SK-N-SH (cell line): ENCODE measurements at regions not wholly inside any gene's neighbourhood (a gene's known extent, or its start where the extent isn't known, plus 50 kb on each side); places are given as distances from the start of the nearest gene placed in this dataset.

Experiments used
- CTCF ChIP-seq: fragments of 200-600 bp; sonication (generic); IDR thresholded peaks from 2 replicates; pipeline ENCODE4 v1.6.1; 2017; ENCODE audit warnings: antibody characterized with exemption, mild to moderate bottlenecking, moderate library complexity
- SIN3A ChIP-seq: IDR thresholded peaks from 2 replicates; pipeline ENCODE4 v1.6.1; 2012; ENCODE audit warnings: low read depth, mild to moderate bottlenecking, low read length, moderate library complexity, borderline replicate concordance
- TF ChIP-seq, protein P1 (sequence below): IDR thresholded peaks from 2 replicates; pipeline ENCODE4 v1.6.1; 2012; ENCODE audit warnings: mild to moderate bottlenecking, low read depth, low read length, moderate library complexity
- TF ChIP-seq, protein P2 (sequence below): IDR thresholded peaks from 2 replicates; pipeline ENCODE4 v1.4.0; 2012; ENCODE audit warnings: low read depth

GRCh38 chr6:91328241-91328640, 741.4 kb upstream of the MAP3K7 start:
- TF ChIP-seq, protein P1, sequence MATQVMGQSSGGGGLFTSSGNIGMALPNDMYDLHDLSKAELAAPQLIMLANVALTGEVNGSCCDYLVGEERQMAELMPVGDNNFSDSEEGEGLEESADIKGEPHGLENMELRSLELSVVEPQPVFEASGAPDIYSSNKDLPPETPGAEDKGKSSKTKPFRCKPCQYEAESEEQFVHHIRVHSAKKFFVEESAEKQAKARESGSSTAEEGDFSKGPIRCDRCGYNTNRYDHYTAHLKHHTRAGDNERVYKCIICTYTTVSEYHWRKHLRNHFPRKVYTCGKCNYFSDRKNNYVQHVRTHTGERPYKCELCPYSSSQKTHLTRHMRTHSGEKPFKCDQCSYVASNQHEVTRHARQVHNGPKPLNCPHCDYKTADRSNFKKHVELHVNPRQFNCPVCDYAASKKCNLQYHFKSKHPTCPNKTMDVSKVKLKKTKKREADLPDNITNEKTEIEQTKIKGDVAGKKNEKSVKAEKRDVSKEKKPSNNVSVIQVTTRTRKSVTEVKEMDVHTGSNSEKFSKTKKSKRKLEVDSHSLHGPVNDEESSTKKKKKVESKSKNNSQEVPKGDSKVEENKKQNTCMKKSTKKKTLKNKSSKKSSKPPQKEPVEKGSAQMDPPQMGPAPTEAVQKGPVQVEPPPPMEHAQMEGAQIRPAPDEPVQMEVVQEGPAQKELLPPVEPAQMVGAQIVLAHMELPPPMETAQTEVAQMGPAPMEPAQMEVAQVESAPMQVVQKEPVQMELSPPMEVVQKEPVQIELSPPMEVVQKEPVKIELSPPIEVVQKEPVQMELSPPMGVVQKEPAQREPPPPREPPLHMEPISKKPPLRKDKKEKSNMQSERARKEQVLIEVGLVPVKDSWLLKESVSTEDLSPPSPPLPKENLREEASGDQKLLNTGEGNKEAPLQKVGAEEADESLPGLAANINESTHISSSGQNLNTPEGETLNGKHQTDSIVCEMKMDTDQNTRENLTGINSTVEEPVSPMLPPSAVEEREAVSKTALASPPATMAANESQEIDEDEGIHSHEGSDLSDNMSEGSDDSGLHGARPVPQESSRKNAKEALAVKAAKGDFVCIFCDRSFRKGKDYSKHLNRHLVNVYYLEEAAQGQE = no peak
- TF ChIP-seq CTCF (no peak), SIN3A (no peak)
- TF ChIP-seq, protein P2, sequence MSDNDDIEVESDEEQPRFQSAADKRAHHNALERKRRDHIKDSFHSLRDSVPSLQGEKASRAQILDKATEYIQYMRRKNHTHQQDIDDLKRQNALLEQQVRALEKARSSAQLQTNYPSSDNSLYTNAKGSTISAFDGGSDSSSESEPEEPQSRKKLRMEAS = no peak
